K562 (cell line): ENCODE measurements at regions not wholly inside any gene's neighbourhood (a gene's known extent, or its start where the extent isn't known, plus 50 kb on each side); places are given as distances from the start of the nearest gene placed in this dataset.

Experiments
- ATAC-seq: fragments of 200-7000 bp; cut with Tn5 transposase; 3 replicates; pipeline ENCODE4 v1.9.1; 2020; ENCODE audit warnings: moderate library complexity
- BruUV-seq: library from RNA; stranded (reverse); fragments of 400-500 nt; replicated peaks from 2 replicates; lab custom pipeline; 2021; lab: Mats Ljungman, UMichigan
- CTCF ChIA-PET: fragments of 300-600 bp; formaldehyde crosslinking; extraction: SDS; loops from one replicate; lab custom pipeline; 2021; ENCODE audit warnings: low intra/inter-chr PET ratio; lab: Yijun Ruan, JAX
- POLR2A ChIA-PET: fragments of 300-600, 350-650 bp; sonication (Branson Sonifier 250); formaldehyde crosslinking; extraction: SDS; loops from one replicate; lab custom pipeline; 2021; ENCODE audit warnings: antibody characterized with exemption, inconsistent platforms; lab: Yijun Ruan, JAX
- DNase-seq, 4 experiments: peaks; one replicate each; pipeline versions ENCODE4 v3.0.0 to v3.0.0-alpha.2; 2011 to 2018; ENCODE audit warnings: low spot score in 3 of 4, mixed read lengths in 3 of 4; ENCODE audit errors: extremely low read depth in 1 of 4
- FAIRE-seq: peaks from 2 replicates; lab custom pipeline; 2011; peaks lifted over from hg19 to GRCh38; lab: Jason Lieb, UNC
- H2AFZ ChIP-seq: 2 replicates; pipeline ENCODE4 v1.6.0; 2011; ENCODE audit warnings: low read depth, low read length, control low read depth, inconsistent platforms
- H3K27ac ChIP-seq: fragments of 200-600 bp; 3 replicates; pipeline ENCODE4 v1.8.0; 2011; ENCODE audit warnings: low read depth, mild to moderate bottlenecking, control low read depth, inconsistent platforms, low read length, moderate library complexity, mixed read lengths; ENCODE audit errors: extremely low read depth
- H3K27me3 ChIP-seq, 2 experiments: fragments of 300-600 bp in 1 of 2; 2 replicates in 1 of 2; 3 replicates in 1 of 2; pipeline versions ENCODE4 v1.6.0 to v1.8.0; 2011; ENCODE audit warnings: inconsistent platforms in 2 of 2, low read length in 2 of 2, mild to moderate bottlenecking in 1 of 2, mixed read lengths in 1 of 2, moderate library complexity in 1 of 2; ENCODE audit not compliant: control insufficient read depth in 2 of 2, insufficient read depth in 2 of 2
- H3K36me3 ChIP-seq: fragments of 300-600 bp; 3 replicates; pipeline ENCODE4 v1.8.0; 2011; ENCODE audit warnings: mild to moderate bottlenecking, low read length, inconsistent platforms; ENCODE audit not compliant: control insufficient read depth, insufficient read depth
- H3K4me1 ChIP-seq, 2 experiments: fragments of 200-600 bp in 1 of 2; replicated peaks in 1 of 2; 2 replicates in 1 of 2; 3 replicates in 1 of 2; pipeline versions ENCODE4 v1.5.1 to v1.8.0; 2011; ENCODE audit warnings: inconsistent platforms in 2 of 2, low read length in 2 of 2, mild to moderate bottlenecking in 1 of 2, mixed read lengths in 1 of 2, moderate library complexity in 1 of 2; ENCODE audit not compliant: control insufficient read depth in 2 of 2, insufficient read depth in 2 of 2
- H3K4me2 ChIP-seq: 2 replicates; pipeline ENCODE4 v1.6.1; 2011; ENCODE audit warnings: low read length, control low read depth, inconsistent platforms, mixed read lengths; ENCODE audit not compliant: insufficient read depth
- H3K4me3 ChIP-seq: fragments of 200-600 bp; sonication (generic), shearing (Covaris generic); 2 replicates; pipeline ENCODE4 v1.5.1; 2016; ENCODE audit warnings: control low read depth, inconsistent platforms
- H3K79me2 ChIP-seq: fragments of 200-600 bp; 3 replicates; pipeline ENCODE4 v1.8.0; 2011; ENCODE audit warnings: low read length, inconsistent platforms; ENCODE audit not compliant: control insufficient read depth, insufficient read depth
- H3K9ac ChIP-seq, 2 experiments: 2 replicates each; pipeline versions ENCODE4 v1.6.0 to v1.6.1; 2011; ENCODE audit warnings: low read depth in 2 of 2, low read length in 2 of 2, control low read depth in 1 of 2, inconsistent platforms in 1 of 2, mild to moderate bottlenecking in 1 of 2, mixed read lengths in 1 of 2; ENCODE audit not compliant: insufficient read depth in 1 of 2
- H3K9me1 ChIP-seq: one replicate; pipeline ENCODE4 v1.6.0; 2011; ENCODE audit warnings: inconsistent platforms, mild to moderate bottlenecking, low read length, moderate library complexity; ENCODE audit not compliant: control insufficient read depth, insufficient read depth
- H3K9me3 ChIP-seq: replicated peaks from 2 replicates; pipeline ENCODE4 v1.5.1; 2011; ENCODE audit warnings: low read depth, low read length, inconsistent platforms; ENCODE audit not compliant: control insufficient read depth, insufficient read depth
- H4K20me1 ChIP-seq: replicated peaks from 2 replicates; pipeline ENCODE4 v1.6.1; 2011; ENCODE audit warnings: low read length, inconsistent platforms, mixed read lengths; ENCODE audit not compliant: control insufficient read depth, insufficient read depth
- ADNP ChIP-seq: fragments of 200-800 bp; sonication (Bioruptor generic); IDR thresholded peaks from 2 replicates; pipeline ENCODE4 v1.6.1; 2016; ENCODE audit warnings: missing genetic modification characterization, missing compliant biosample characterization
- ATF6 ChIP-seq: sonication (generic); formaldehyde crosslinking; IDR thresholded peaks from 2 replicates; pipeline ENCODE4 v1.4.0; 2020; ENCODE audit warnings: mild to moderate bottlenecking, missing genetic modification reagents
- CBFB ChIP-seq: sonication (generic); formaldehyde crosslinking; IDR thresholded peaks from 2 replicates; pipeline ENCODE4 v1.4.0; 2020; ENCODE audit warnings: mild to moderate bottlenecking, missing genetic modification reagents
- CC2D1A ChIP-seq: fragments of 450-650 bp; IDR thresholded peaks from 2 replicates; pipeline ENCODE4 v1.6.1; 2017; ENCODE audit warnings: mild to moderate bottlenecking
- ESRRB ChIP-seq: fragments of 250-450 bp; sonication (Bioruptor Pico); IDR thresholded peaks from 2 replicates; pipeline ENCODE4 v1.5.0; 2020; ENCODE audit warnings: mild to moderate bottlenecking, moderate library complexity, borderline replicate concordance
- KAT8 ChIP-seq: fragments of 450-650 bp; IDR thresholded peaks from 2 replicates; pipeline ENCODE4 v1.6.1; 2016; ENCODE audit warnings: low read depth, mild to moderate bottlenecking
- MAFK ChIP-seq: IDR thresholded peaks from 2 replicates; pipeline ENCODE4 v1.6.1; 2011; ENCODE audit warnings: low read length, improper control_type of control experiment
- NR2C2 ChIP-seq, 2 experiments: fragments of 200-800 bp in 1 of 2; sonication (Bioruptor generic) in 1 of 2; sonication (generic) in 1 of 2; formaldehyde crosslinking in 1 of 2; IDR thresholded peaks; 2 replicates each; pipeline versions ENCODE4 v1.6.1 to v1.8.0; 2016 to 2022; ENCODE audit warnings: mild to moderate bottlenecking in 1 of 2, missing compliant biosample characterization in 1 of 2, missing genetic modification characterization in 1 of 2, missing genetic modification reagents in 1 of 2
- PCBP2 ChIP-seq: fragments of 200-400 bp; formaldehyde crosslinking; IDR thresholded peaks from 2 replicates; pipeline ENCODE4 v1.6.1; 2018; ENCODE audit warnings: low read length, low read depth, mild to moderate bottlenecking, moderate library complexity; ENCODE audit not compliant: poor library complexity, severe bottlenecking
- PTTG1 ChIP-seq: fragments of 450-650 bp; IDR thresholded peaks from 2 replicates; pipeline ENCODE4 v1.6.1; 2016; ENCODE audit warnings: low read depth, mild to moderate bottlenecking, missing genetic modification characterization, missing compliant biosample characterization
- PYGO2 ChIP-seq: fragments of 450-650 bp; IDR thresholded peaks from 2 replicates; pipeline ENCODE4 v1.6.1; 2016; ENCODE audit warnings: mild to moderate bottlenecking, missing genetic modification characterization, moderate library complexity, missing compliant biosample characterization
- SMAD2 ChIP-seq: fragments of 150-350 bp; IDR thresholded peaks from 2 replicates; pipeline ENCODE4 v1.6.1; 2014; ENCODE audit warnings: low read depth, mild to moderate bottlenecking, low read length
- SMARCE1 ChIP-seq: fragments of 450-650 bp; IDR thresholded peaks from 2 replicates; pipeline ENCODE4 v1.7.1; 2016; ENCODE audit warnings: mild to moderate bottlenecking
- SOX6 ChIP-seq: fragments of 450-650 bp; IDR thresholded peaks from 2 replicates; pipeline ENCODE4 v1.6.1; 2014; ENCODE audit warnings: mild to moderate bottlenecking
- TRIM28 ChIP-seq: fragments of 450-650 bp; IDR thresholded peaks from 2 replicates; pipeline ENCODE4 v1.6.1; 2017
- ZBTB26 ChIP-seq: fragments of 450-650 bp; formaldehyde crosslinking; IDR thresholded peaks from 2 replicates; pipeline ENCODE4 v1.4.0; 2022; ENCODE audit warnings: missing genetic modification characterization
- ZNF134 ChIP-seq: fragments of 250-450 bp; sonication (Bioruptor Pico); conservative IDR thresholded peaks from 2 replicates; pipeline ENCODE4 v1.4.0; 2020
- ZNF165 ChIP-seq: fragments of 250-450 bp; sonication (Bioruptor Pico); IDR thresholded peaks from 2 replicates; pipeline ENCODE4 v1.4.0; 2020; ENCODE audit warnings: borderline replicate concordance
- ZNF175 ChIP-seq: fragments of 200-800 bp; sonication (Bioruptor generic); IDR thresholded peaks from 2 replicates; pipeline ENCODE4 v1.6.1; 2016; ENCODE audit warnings: low read depth, mild to moderate bottlenecking, missing genetic modification characterization, missing compliant biosample characterization
- WGBS: fragments of 100-300 bp; shearing (Covaris generic); methylation state at CpG from one replicate; pipeline ENCODE4 v1.1.6; 2016; ENCODE audit warnings: low coverage, mixed read lengths; ENCODE audit not compliant: insufficient coverage; ENCODE audit errors: missing lambda C conversion rate; 5-methylcytosine and 5-hydroxymethylcytosine counted together
- in situ Hi-C: fragments of 300-500 bp; cut with MboI; formaldehyde crosslinking; loops from 4 replicates; pipeline ENCODE4 v1.15.0; 2018; ENCODE audit warnings: inconsistent platforms, mixed read lengths
- intact Hi-C: fragments of 100-400 bp; cut with micrococcal nuclease; formaldehyde crosslinking; loops from 2 replicates; pipeline ENCODE4 v1.14.2; 2022
- TF ChIP-seq, protein P1 (sequence below), 2 experiments: fragments of 200-800 bp in 1 of 2; sonication (Bioruptor generic) in 1 of 2; sonication (generic) in 1 of 2; formaldehyde crosslinking in 1 of 2; IDR thresholded peaks in 1 of 2; conservative IDR thresholded peaks in 1 of 2; 2 replicates each; pipeline versions ENCODE4 v1.5.0 to v1.6.1; 2016 to 2020; ENCODE audit warnings: missing compliant biosample characterization in 1 of 2, missing genetic modification characterization in 1 of 2, missing genetic modification reagents in 1 of 2

GRCh38 chr4:135538698-135539097 is 1337.1 kb upstream of the PABPC4L start:
- Histone ChIP-seq H3K4me2 (no peak overlapping the region), H3K4me1 (no peaks in the 10 kb centered on the region), H3K9ac (no peak overlapping the region), H3K9me3 (no peaks in the 10 kb centered on the region), H3K27ac (no peak overlapping the region), H3K9me1 (no peaks in the 10 kb centered on the region), H3K4me3 (no peak overlapping the region)
- WGBS = 3% methylated on average over 13 of the region's 13 CpGs
- BruUV-seq = no TSS peak
- ATAC-seq (no peak), DNase-seq (no peak), FAIRE-seq (no peak)
- CTCF ChIA-PET = no interaction called here
- POLR2A ChIA-PET = no interaction called here
- intact Hi-C loops = no loop called here
- TF ChIP-seq ESRRB (CRISPR knock-in tag) (no peak), NR2C2 (CRISPR knock-in tag; IDR thresholded peaks at IDR 0.05) (no peak), NR2C2 (tag; IDR thresholded peaks at IDR 0.05) (no peak), CC2D1A (no peak), PYGO2 (no peak), ADNP (no peak), MAFK (no peak), ZNF134 (CRISPR knock-in tag) (no peak), PTTG1 (no peak), ZNF175 (no peak), CBFB (CRISPR knock-in tag) (no peak), SOX6 (no peak), PCBP2 (no peak), ATF6 (CRISPR knock-in tag) (no peak), ZBTB26 (CRISPR knock-in tag) (no peak), ZNF165 (CRISPR knock-in tag) (no peak), SMARCE1 (no peak), KAT8 (no peak), TRIM28 (no peak), SMAD2 (no peak)
- TF ChIP-seq, protein P1, sequence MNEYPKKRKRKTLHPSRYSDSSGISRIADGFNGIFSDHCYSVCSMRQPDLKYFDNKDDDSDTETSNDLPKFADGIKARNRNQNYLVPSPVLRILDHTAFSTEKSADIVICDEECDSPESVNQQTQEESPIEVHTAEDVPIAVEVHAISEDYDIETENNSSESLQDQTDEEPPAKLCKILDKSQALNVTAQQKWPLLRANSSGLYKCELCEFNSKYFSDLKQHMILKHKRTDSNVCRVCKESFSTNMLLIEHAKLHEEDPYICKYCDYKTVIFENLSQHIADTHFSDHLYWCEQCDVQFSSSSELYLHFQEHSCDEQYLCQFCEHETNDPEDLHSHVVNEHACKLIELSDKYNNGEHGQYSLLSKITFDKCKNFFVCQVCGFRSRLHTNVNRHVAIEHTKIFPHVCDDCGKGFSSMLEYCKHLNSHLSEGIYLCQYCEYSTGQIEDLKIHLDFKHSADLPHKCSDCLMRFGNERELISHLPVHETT (CRISPR knock-in tag; conservative IDR thresholded peaks at IDR 0.05 in 1 of 2, IDR thresholded peaks at IDR 0.05 in 1 of 2) = no peak
- TF ChIP-seq, all 486 proteins: peak for 0
- H3K36me3 ChIP-seq = no peaks in the 10 kb centered on the region
- no peaks in the 10 kb centered on the region for H3K79me2 ChIP-seq
- H3K27me3 ChIP-seq = no peaks in the 10 kb centered on the region
- H2AFZ ChIP-seq = no peak overlapping the region
- H4K20me1 ChIP-seq = no peaks in the 10 kb centered on the region
- in situ Hi-C loops = no loop called here
